ENCODE measurements at regions not wholly inside any gene's neighbourhood (a gene's known extent, or its start where the extent isn't known, plus 50 kb on each side); places are given as distances from the start of the nearest gene placed in this dataset.

DNA sequence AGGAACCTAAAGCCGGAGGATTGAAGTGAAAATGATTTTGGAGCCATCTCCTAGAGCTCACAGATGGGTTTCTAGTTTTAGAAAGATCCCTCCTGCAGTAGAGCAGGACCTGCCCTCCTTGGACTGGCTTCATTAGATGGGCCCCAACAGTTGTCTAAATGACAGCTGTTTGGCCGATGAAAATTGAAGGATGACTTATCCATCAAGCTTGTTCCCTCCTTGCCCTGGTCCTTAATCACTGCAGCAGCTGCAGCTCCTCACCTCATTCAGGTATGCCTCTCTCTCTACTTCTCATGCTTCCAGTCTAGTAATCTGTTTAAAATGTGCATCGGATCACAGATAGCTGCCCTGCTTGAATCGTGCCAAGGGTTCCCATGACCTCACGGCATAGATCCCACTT, 677.6 kb downstream of the BCL11A start:
- TF ChIP-seq CTCF (IDR thresholded peaks at IDR 0.05) (no peak), POLR2AphosphoS5 (IDR thresholded peaks at IDR 0.05) (no peak), EP300 (IDR thresholded peaks at IDR 0.05; ENCODE audit: low read depth) (no peak), POLR2A (IDR thresholded peaks at IDR 0.05) (no peak)

Measured in transverse colon (tissue), 4 donors.